ENCODE measurements at regions not wholly inside any gene's neighbourhood (a gene's known extent, or its start where the extent isn't known, plus 50 kb on each side); places are given as distances from the start of the nearest gene placed in this dataset.

GRCh38 chr4:41428601-41429279, 109.2 kb upstream of the LIMCH1 start:
- TF ChIP-seq CTCF (conservative IDR thresholded peaks at IDR 0.05; ENCODE audit: low read depth, low read length), result no peak
- TF ChIP-seq RFX5 (IDR thresholded peaks at IDR 0.05; ENCODE audit: low read depth, low read length), result no peak
- TF ChIP-seq CEBPB (IDR thresholded peaks at IDR 0.05; ENCODE audit: low read depth, low read length), result no peak
- TF ChIP-seq USF2 (IDR thresholded peaks at IDR 0.05; ENCODE audit: low read depth, low read length), result no peak
- no peak for TF ChIP-seq POLR2A (IDR thresholded peaks at IDR 0.05; ENCODE audit: low read depth, low read length)
- TF ChIP-seq MAZ (IDR thresholded peaks at IDR 0.05; ENCODE audit: borderline replicate concordance, low read depth, low read length), result no peak
- no peak for TF ChIP-seq BHLHE40 (IDR thresholded peaks at IDR 0.05; ENCODE audit: low read depth, low read length)
- TF ChIP-seq SMC3 (IDR thresholded peaks at IDR 0.05; ENCODE audit: low read depth, low read length), result no peak
- TF ChIP-seq RAD21 (IDR thresholded peaks at IDR 0.05; ENCODE audit: low read length), result no peak
- no peak for TF ChIP-seq RCOR1 (IDR thresholded peaks at IDR 0.05; ENCODE audit: insufficient replicate concordance, low read length)
- no peak for TF ChIP-seq MAFK (IDR thresholded peaks at IDR 0.05; ENCODE audit: low read depth, low read length)
- TF ChIP-seq NFE2L2 (IDR thresholded peaks at IDR 0.05; ENCODE audit: low read depth, low read length), result no peak
- no peak for TF ChIP-seq FOS (IDR thresholded peaks at IDR 0.05; ENCODE audit: low read depth, low read length)

All from IMR-90 (cell line).